ENCODE measurements at regions not wholly inside any gene's neighbourhood (a gene's known extent, or its start where the extent isn't known, plus 50 kb on each side); places are given as distances from the start of the nearest gene placed in this dataset.

DNA sequence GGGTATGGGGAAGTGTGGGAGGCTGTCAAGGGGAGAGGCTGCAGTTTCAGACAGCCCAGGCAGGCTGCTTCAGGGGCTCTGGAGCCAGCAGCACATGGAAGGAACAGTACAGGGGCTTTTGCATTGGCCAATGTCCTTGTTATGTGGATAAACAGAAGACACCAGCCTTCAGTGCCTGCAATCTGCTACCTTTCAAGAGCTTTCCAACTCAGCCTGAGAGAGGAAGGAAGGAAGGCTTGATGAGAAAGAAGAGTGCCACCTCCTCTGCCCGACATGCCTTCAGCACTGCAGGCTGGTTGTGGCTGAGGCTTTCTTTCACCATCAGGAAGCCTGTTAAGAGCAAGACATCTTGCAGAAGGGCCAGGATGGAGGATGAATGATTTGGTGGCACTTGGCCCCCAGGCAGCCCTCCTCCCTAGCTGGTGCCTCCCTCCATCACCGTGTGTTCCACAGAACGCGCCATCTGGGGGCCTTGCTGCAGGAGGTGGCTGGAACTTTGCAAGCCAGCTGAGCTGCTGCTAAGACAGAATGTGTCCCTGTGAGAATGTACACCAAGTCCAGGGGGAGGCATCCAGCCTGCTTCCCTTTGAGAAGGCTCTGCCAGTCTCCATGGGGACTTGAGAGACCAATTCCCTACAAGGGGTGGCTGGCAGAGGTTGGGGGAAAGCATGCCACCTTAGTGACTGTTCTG lies 372.4 kb upstream of the PROX1 start:
- TF ChIP-seq POLR2AphosphoS5 (IDR thresholded peaks at IDR 0.05) (no peak), CTCF (IDR thresholded peaks at IDR 0.05) (no peak)
